ENCODE measurements at regions not wholly inside any gene's neighbourhood (a gene's known extent, or its start where the extent isn't known, plus 50 kb on each side); places are given as distances from the start of the nearest gene placed in this dataset.

DNA sequence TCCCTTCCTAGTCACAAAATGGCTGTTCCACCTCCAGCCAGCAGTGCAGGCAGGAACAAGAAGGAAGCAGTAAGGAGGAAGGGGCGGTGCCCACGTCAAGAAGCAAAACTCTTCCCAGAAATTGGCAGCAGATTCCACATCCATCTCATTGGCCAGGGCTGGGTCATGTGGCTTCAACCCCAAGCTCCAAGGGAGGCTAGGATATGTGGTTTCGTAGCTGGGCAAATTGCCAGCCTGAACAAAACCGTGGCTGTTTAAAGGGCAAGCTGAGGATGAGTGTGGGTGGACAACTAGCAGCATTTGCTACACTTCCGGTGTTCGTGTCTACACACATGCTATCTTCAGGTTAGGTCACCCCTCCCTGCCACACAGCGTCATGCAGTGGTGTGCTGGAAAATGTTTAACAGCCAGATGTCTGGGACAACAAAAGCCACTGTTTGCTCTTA, 92.1 kb upstream of the MAP1B start:
- Histone ChIP-seq H3K4me1 (ENCODE audit: control insufficient read depth, extremely low read depth, insufficient read depth, low read length) (no peaks in the 10 kb centered on the region), H2AFZ (ENCODE audit: low read length) (no peak overlapping the region), H3K27me3 (ENCODE audit: control insufficient read depth, insufficient read depth, low read length) (peaks cover 2% of the 10 kb centered on the region), H3K4me2 (ENCODE audit: extremely low read depth, insufficient read depth, low read length) (no peak overlapping the region), H3K79me2 (ENCODE audit: control insufficient read depth, insufficient read depth, low read length) (no peaks in the 10 kb centered on the region), H3K36me3 (ENCODE audit: control insufficient read depth, insufficient read depth, low read length) (no peaks in the 10 kb centered on the region), H4K20me1 (ENCODE audit: control insufficient read depth, extremely low read depth, insufficient read depth, low read length) (no peaks in the 10 kb centered on the region), H3K9me3 (ENCODE audit: control insufficient read depth, insufficient read depth, low read depth, low read length) (no peaks in the 10 kb centered on the region), H3K4me3 (replicated peaks in 1 of 4; ENCODE audit: control extremely low read depth in 1 of 4, insufficient read depth in 1 of 4, low read depth in 3 of 4, low read length in 4 of 4) (no peak overlapping the region), H3K27ac (ENCODE audit: insufficient read depth, low read length) (no peak overlapping the region), H3K9ac (ENCODE audit: insufficient read depth, low read length) (no peak overlapping the region)
- TF ChIP-seq, protein P1, sequence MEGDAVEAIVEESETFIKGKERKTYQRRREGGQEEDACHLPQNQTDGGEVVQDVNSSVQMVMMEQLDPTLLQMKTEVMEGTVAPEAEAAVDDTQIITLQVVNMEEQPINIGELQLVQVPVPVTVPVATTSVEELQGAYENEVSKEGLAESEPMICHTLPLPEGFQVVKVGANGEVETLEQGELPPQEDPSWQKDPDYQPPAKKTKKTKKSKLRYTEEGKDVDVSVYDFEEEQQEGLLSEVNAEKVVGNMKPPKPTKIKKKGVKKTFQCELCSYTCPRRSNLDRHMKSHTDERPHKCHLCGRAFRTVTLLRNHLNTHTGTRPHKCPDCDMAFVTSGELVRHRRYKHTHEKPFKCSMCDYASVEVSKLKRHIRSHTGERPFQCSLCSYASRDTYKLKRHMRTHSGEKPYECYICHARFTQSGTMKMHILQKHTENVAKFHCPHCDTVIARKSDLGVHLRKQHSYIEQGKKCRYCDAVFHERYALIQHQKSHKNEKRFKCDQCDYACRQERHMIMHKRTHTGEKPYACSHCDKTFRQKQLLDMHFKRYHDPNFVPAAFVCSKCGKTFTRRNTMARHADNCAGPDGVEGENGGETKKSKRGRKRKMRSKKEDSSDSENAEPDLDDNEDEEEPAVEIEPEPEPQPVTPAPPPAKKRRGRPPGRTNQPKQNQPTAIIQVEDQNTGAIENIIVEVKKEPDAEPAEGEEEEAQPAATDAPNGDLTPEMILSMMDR (conservative IDR thresholded peaks at IDR 0.05 in 1 of 2, IDR thresholded peaks at IDR 0.05 in 1 of 2; ENCODE audit: low read depth in 1 of 2, low read length in 2 of 2), result no peak
- no peak for TF ChIP-seq EZH2 (IDR thresholded peaks at IDR 0.05; ENCODE audit: low read length, missing control alignments)
- DNase-seq (ENCODE audit: low read depth in 2 of 2), result peak; percentile 75 to 96

DNA sequence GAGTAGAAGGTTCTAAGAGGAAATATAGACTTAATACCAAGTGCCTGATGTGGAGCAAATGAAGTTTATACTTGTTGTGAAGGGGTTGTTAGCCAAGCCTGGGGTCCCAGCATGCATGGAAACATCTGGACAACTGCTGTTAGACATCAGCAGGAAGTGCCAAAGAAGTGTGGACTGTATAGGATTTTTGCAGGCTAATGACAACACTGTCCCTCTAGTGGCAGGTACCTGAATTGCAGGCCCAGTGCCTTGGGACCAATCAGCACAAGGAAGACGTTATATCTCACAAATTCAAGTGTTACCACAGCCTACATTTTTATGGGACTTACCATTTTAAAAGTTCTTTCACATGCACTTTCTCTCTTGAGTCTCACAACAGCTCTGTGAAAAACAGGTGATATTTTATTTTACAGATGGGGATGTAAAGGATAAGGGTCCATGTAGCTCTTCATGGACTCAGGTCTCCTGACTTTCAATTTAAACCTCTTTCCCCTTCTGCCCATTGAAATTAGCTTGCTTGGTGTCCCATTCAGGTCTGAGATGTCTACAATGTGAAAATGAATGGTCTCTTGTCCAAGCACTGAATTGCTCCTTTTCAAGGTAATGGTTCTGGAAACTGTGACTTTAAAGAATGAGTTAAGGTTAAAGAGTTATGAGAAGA, 89.0 kb upstream of the MAP1B start:
- no peaks in the 10 kb centered on the region for H4K20me1 ChIP-seq (ENCODE audit: control insufficient read depth, extremely low read depth, insufficient read depth, low read length)
- TF ChIP-seq, protein P1 (conservative IDR thresholded peaks at IDR 0.05 in 1 of 2, IDR thresholded peaks at IDR 0.05 in 1 of 2; ENCODE audit: low read depth in 1 of 2, low read length in 2 of 2), result peak; percentile 86 to 99
- no peak for TF ChIP-seq EZH2 (IDR thresholded peaks at IDR 0.05; ENCODE audit: low read length, missing control alignments)
- DNase-seq (ENCODE audit: low read depth in 2 of 2), result peak; percentile 40 to 66

GRCh38 chr5:72020161-72020983, 86.9 kb upstream of the MAP1B start:
- DNase-seq (ENCODE audit: low read depth in 2 of 2), result no peak
- H3K27ac ChIP-seq (ENCODE audit: insufficient read depth, low read length), result no peak overlapping the region

More for the DNA sequence above, 89.0 kb upstream of the MAP1B start:
- no peaks in the 10 kb centered on the region for H3K36me3 ChIP-seq (ENCODE audit: control insufficient read depth, insufficient read depth, low read length)
- no peak overlapping the region for H2AFZ ChIP-seq (ENCODE audit: low read length)
- no peak overlapping the region for H3K9ac ChIP-seq (ENCODE audit: insufficient read depth, low read length)
- H3K4me1 ChIP-seq (ENCODE audit: control insufficient read depth, extremely low read depth, insufficient read depth, low read length), result no peaks in the 10 kb centered on the region
- H3K27ac ChIP-seq (ENCODE audit: insufficient read depth, low read length), result no peak overlapping the region
- H3K4me2 ChIP-seq (ENCODE audit: extremely low read depth, insufficient read depth, low read length), result no peak overlapping the region
- H3K79me2 ChIP-seq (ENCODE audit: control insufficient read depth, insufficient read depth, low read length), result no peaks in the 10 kb centered on the region
- H3K27me3 ChIP-seq (ENCODE audit: control insufficient read depth, insufficient read depth, low read length), result peaks cover 4% of the 10 kb centered on the region
- H3K4me3 ChIP-seq (replicated peaks in 1 of 4; ENCODE audit: control extremely low read depth in 1 of 4, insufficient read depth in 1 of 4, low read depth in 3 of 4, low read length in 4 of 4), result no peak overlapping the region
- H3K9me3 ChIP-seq (ENCODE audit: control insufficient read depth, insufficient read depth, low read depth, low read length), result no peaks in the 10 kb centered on the region

More at GRCh38 chr5:72020161-72020983, 86.9 kb upstream of the MAP1B start:
- TF ChIP-seq, protein P1 (conservative IDR thresholded peaks at IDR 0.05 in 1 of 2, IDR thresholded peaks at IDR 0.05 in 1 of 2; ENCODE audit: low read depth in 1 of 2, low read length in 2 of 2), result no peak
- TF ChIP-seq EZH2 (IDR thresholded peaks at IDR 0.05; ENCODE audit: low read length, missing control alignments), result no peak
- H4K20me1 ChIP-seq (ENCODE audit: control insufficient read depth, extremely low read depth, insufficient read depth, low read length), result no peaks in the 10 kb centered on the region
- no peaks in the 10 kb centered on the region for H3K36me3 ChIP-seq (ENCODE audit: control insufficient read depth, insufficient read depth, low read length)
- H3K9me3 ChIP-seq (ENCODE audit: control insufficient read depth, insufficient read depth, low read depth, low read length), result no peaks in the 10 kb centered on the region
- no peak overlapping the region for H2AFZ ChIP-seq (ENCODE audit: low read length)
- H3K9ac ChIP-seq (ENCODE audit: insufficient read depth, low read length), result no peak overlapping the region
- H3K4me3 ChIP-seq (replicated peaks in 1 of 4; ENCODE audit: control extremely low read depth in 1 of 4, insufficient read depth in 1 of 4, low read depth in 3 of 4, low read length in 4 of 4), result no peak overlapping the region
- H3K79me2 ChIP-seq (ENCODE audit: control insufficient read depth, insufficient read depth, low read length), result no peaks in the 10 kb centered on the region
- no peak overlapping the region for H3K4me2 ChIP-seq (ENCODE audit: extremely low read depth, insufficient read depth, low read length)
- no peaks in the 10 kb centered on the region for H3K4me1 ChIP-seq (ENCODE audit: control insufficient read depth, extremely low read depth, insufficient read depth, low read length)
- peaks cover 2% of the 10 kb centered on the region for H3K27me3 ChIP-seq (ENCODE audit: control insufficient read depth, insufficient read depth, low read length)
